ENCODE measurements at regions not wholly inside any gene's neighbourhood (a gene's known extent, or its start where the extent isn't known, plus 50 kb on each side); places are given as distances from the start of the nearest gene placed in this dataset.

GRCh38 chr4:96952610-96953009 is 1112.7 kb downstream of the PDHA2 start:
- TF ChIP-seq, protein P1, sequence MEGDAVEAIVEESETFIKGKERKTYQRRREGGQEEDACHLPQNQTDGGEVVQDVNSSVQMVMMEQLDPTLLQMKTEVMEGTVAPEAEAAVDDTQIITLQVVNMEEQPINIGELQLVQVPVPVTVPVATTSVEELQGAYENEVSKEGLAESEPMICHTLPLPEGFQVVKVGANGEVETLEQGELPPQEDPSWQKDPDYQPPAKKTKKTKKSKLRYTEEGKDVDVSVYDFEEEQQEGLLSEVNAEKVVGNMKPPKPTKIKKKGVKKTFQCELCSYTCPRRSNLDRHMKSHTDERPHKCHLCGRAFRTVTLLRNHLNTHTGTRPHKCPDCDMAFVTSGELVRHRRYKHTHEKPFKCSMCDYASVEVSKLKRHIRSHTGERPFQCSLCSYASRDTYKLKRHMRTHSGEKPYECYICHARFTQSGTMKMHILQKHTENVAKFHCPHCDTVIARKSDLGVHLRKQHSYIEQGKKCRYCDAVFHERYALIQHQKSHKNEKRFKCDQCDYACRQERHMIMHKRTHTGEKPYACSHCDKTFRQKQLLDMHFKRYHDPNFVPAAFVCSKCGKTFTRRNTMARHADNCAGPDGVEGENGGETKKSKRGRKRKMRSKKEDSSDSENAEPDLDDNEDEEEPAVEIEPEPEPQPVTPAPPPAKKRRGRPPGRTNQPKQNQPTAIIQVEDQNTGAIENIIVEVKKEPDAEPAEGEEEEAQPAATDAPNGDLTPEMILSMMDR (IDR thresholded peaks at IDR 0.05), result no peak
- TF ChIP-seq EP300 (IDR thresholded peaks at IDR 0.05; ENCODE audit: low read depth) (no peak), POLR2A (IDR thresholded peaks at IDR 0.05) (no peak)

All from transverse colon (tissue), 3 donors.